MM.1S (cell line): ENCODE measurements at regions not wholly inside any gene's neighbourhood (a gene's known extent, or its start where the extent isn't known, plus 50 kb on each side); places are given as distances from the start of the nearest gene placed in this dataset.

Experiments used
- DNase-seq: peaks from one replicate; pipeline ENCODE4 v3.0.0-alpha.2; 2015
- H2AFZ ChIP-seq: fragments of 300-600 bp; sonication (generic); 2 replicates; pipeline ENCODE4 v1.6.0; 2016; ENCODE audit warnings: antibody characterized with exemption, low read length
- H3F3A ChIP-seq: fragments of 300-600 bp; sonication (generic); 2 replicates; pipeline ENCODE4 v1.6.1; 2016; ENCODE audit warnings: mild to moderate bottlenecking, antibody characterized with exemption, low read length, moderate library complexity, mixed read lengths; ENCODE audit not compliant: insufficient read depth
- H3K27ac ChIP-seq: fragments of 300-600 bp; sonication (generic); 2 replicates; pipeline ENCODE4 v1.5.1; 2016; ENCODE audit warnings: mild to moderate bottlenecking, low read length
- H3K27me3 ChIP-seq: fragments of 300-600 bp; sonication (generic); replicated peaks from 2 replicates; pipeline ENCODE4 v1.6.0; 2016; ENCODE audit warnings: low read length; ENCODE audit not compliant: insufficient read depth
- H3K36me3 ChIP-seq: fragments of 300-600 bp; sonication (generic); replicated peaks from 2 replicates; pipeline ENCODE4 v1.6.1; 2016; ENCODE audit warnings: mild to moderate bottlenecking, low read length, mixed read lengths; ENCODE audit not compliant: insufficient read depth
- H3K4me1 ChIP-seq: fragments of 300-600 bp; sonication (generic); 2 replicates; pipeline ENCODE4 v1.6.1; 2016; ENCODE audit warnings: low read length, mixed read lengths
- H3K4me2 ChIP-seq: fragments of 300-600 bp; sonication (generic); 2 replicates; pipeline ENCODE4 v1.6.0; 2016; ENCODE audit warnings: low read depth, low read length
- H3K4me3 ChIP-seq: fragments of 300-600 bp; sonication (generic); 2 replicates; pipeline ENCODE4 v1.5.1; 2016; ENCODE audit warnings: low read length, mixed read lengths
- H3K79me2 ChIP-seq: fragments of 300-600 bp; sonication (generic); 2 replicates; pipeline ENCODE4 v1.6.1; 2016; ENCODE audit warnings: mixed run types, low read length, mixed read lengths
- H3K9ac ChIP-seq: fragments of 300-600 bp; sonication (generic); 2 replicates; pipeline ENCODE4 v1.6.1; 2016; ENCODE audit warnings: low read length, mixed read lengths
- H3K9me2 ChIP-seq: fragments of 300-600 bp; sonication (generic); replicated peaks from 2 replicates; pipeline ENCODE4 v1.6.1; 2016; ENCODE audit warnings: mild to moderate bottlenecking, low read length, mixed read lengths; ENCODE audit not compliant: insufficient read depth
- H3K9me3 ChIP-seq: fragments of 300-600 bp; sonication (generic); replicated peaks from 2 replicates; pipeline ENCODE4 v1.6.1; 2016; ENCODE audit warnings: mild to moderate bottlenecking, low read length, mixed read lengths; ENCODE audit not compliant: insufficient read depth
- H4K20me1 ChIP-seq: fragments of 300-600 bp; sonication (generic); 2 replicates; pipeline ENCODE4 v1.6.1; 2016; ENCODE audit warnings: mild to moderate bottlenecking, low read length, moderate library complexity, mixed read lengths; ENCODE audit not compliant: insufficient read depth
- EZH2 ChIP-seq: fragments of 300-600 bp; sonication (generic); optimal IDR thresholded peaks from 2 replicates; pipeline ENCODE3; 2017; ENCODE audit warnings: low read depth, mild to moderate bottlenecking, antibody characterized with exemption, low read length, mixed read lengths
- EZH2phosphoT487 ChIP-seq: fragments of 300-600 bp; sonication (generic); IDR thresholded peaks from 2 replicates; pipeline ENCODE4 v1.6.1; 2018; ENCODE audit warnings: antibody characterized with exemption, low read length
- TF ChIP-seq, protein P1 (sequence below): fragments of 300-600 bp; sonication (generic); IDR thresholded peaks from 2 replicates; pipeline ENCODE4 v1.5.1; 2016; ENCODE audit warnings: antibody characterized with exemption, low read length, mixed read lengths

DNA sequence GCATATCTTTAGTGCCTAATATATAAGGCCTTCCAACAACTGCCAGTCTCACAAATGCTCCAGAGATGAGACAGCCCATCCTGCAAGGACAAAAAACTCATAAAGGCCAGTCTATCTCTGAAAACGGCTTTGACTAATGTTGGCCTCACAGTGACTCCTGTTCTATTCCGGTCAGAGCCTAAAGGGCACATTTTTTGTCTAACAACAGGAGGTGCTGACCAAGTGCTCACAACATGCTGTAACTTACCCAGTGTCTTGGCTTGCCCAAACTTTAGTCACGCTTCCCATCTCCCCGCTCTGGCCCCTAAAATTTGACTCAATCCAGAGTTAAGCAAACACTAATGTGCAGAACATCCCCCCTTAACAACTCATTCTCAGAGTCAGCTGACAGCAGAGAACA lies 1411.2 kb upstream of the MIR17HG start:
- no peaks in the 10 kb centered on the region for H3K27me3 ChIP-seq
- H3K79me2 ChIP-seq, result no peaks in the 10 kb centered on the region
- no peak overlapping the region for H2AFZ ChIP-seq
- DNase-seq, result no peak
- H3K36me3 ChIP-seq, result no peaks in the 10 kb centered on the region
- no peaks in the 10 kb centered on the region for H3F3A ChIP-seq
- H3K4me2 ChIP-seq, result no peak overlapping the region
- no peaks in the 10 kb centered on the region for H3K9me3 ChIP-seq
- no peak overlapping the region for H3K27ac ChIP-seq
- no peaks in the 10 kb centered on the region for H4K20me1 ChIP-seq
- TF ChIP-seq EZH2phosphoT487, result no peak
- TF ChIP-seq, protein P1, sequence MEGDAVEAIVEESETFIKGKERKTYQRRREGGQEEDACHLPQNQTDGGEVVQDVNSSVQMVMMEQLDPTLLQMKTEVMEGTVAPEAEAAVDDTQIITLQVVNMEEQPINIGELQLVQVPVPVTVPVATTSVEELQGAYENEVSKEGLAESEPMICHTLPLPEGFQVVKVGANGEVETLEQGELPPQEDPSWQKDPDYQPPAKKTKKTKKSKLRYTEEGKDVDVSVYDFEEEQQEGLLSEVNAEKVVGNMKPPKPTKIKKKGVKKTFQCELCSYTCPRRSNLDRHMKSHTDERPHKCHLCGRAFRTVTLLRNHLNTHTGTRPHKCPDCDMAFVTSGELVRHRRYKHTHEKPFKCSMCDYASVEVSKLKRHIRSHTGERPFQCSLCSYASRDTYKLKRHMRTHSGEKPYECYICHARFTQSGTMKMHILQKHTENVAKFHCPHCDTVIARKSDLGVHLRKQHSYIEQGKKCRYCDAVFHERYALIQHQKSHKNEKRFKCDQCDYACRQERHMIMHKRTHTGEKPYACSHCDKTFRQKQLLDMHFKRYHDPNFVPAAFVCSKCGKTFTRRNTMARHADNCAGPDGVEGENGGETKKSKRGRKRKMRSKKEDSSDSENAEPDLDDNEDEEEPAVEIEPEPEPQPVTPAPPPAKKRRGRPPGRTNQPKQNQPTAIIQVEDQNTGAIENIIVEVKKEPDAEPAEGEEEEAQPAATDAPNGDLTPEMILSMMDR, result no peak
- TF ChIP-seq EZH2, result no peak
- no peak overlapping the region for H3K9ac ChIP-seq
- no peak overlapping the region for H3K4me3 ChIP-seq
- H3K4me1 ChIP-seq, result no peaks in the 10 kb centered on the region
- H3K9me2 ChIP-seq, result no peaks in the 10 kb centered on the region

DNA sequence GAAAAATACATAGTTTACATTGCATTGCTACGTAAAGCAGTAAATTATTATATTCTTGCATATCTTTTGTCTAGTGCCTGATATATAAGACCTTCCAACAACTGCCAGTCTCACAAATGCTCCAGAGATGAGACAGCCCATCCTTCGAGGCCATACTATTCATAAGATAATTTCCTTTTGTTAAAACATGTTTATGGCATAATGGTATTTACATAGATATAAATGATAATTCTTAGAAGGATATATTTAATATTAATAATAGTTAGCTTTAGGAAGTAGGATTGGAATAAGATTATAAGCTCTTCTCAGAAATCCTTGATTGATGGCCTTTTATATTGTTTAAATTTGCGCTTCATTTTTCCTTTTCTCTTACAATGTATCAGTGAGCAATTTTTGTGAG lies 1410.1 kb upstream of the MIR17HG start:
- H3K4me2 ChIP-seq, result no peak overlapping the region
- no peaks in the 10 kb centered on the region for H3K79me2 ChIP-seq
- no peaks in the 10 kb centered on the region for H3K36me3 ChIP-seq
- H3K9me2 ChIP-seq, result no peaks in the 10 kb centered on the region
- TF ChIP-seq EZH2phosphoT487, result no peak
- TF ChIP-seq, protein P1, result no peak
- no peak for TF ChIP-seq EZH2
- no peak overlapping the region for H2AFZ ChIP-seq
- no peak overlapping the region for H3K9ac ChIP-seq
- no peak for DNase-seq
- H3K4me3 ChIP-seq, result no peak overlapping the region
- no peaks in the 10 kb centered on the region for H3K27me3 ChIP-seq
- H3K4me1 ChIP-seq, result no peaks in the 10 kb centered on the region
- no peaks in the 10 kb centered on the region for H4K20me1 ChIP-seq
- H3K27ac ChIP-seq, result no peak overlapping the region
- H3K9me3 ChIP-seq, result no peaks in the 10 kb centered on the region
- H3F3A ChIP-seq, result no peaks in the 10 kb centered on the region

GRCh38 chr13:89940383-89940782 lies 1407.1 kb upstream of the MIR17HG start:
- no peaks in the 10 kb centered on the region for H3F3A ChIP-seq
- no peaks in the 10 kb centered on the region for H3K9me3 ChIP-seq
- no peak overlapping the region for H3K9ac ChIP-seq
- no peak for TF ChIP-seq EZH2phosphoT487
- TF ChIP-seq EZH2, result no peak
- TF ChIP-seq, protein P1, result no peak
- DNase-seq, result no peak
- H3K4me3 ChIP-seq, result no peak overlapping the region
- no peak overlapping the region for H2AFZ ChIP-seq
- no peaks in the 10 kb centered on the region for H3K9me2 ChIP-seq
- H3K79me2 ChIP-seq, result no peaks in the 10 kb centered on the region
- H3K27ac ChIP-seq, result no peak overlapping the region
- H3K36me3 ChIP-seq, result no peaks in the 10 kb centered on the region
- no peaks in the 10 kb centered on the region for H4K20me1 ChIP-seq
- H3K4me1 ChIP-seq, result no peaks in the 10 kb centered on the region
- no peak overlapping the region for H3K4me2 ChIP-seq
- no peaks in the 10 kb centered on the region for H3K27me3 ChIP-seq

DNA sequence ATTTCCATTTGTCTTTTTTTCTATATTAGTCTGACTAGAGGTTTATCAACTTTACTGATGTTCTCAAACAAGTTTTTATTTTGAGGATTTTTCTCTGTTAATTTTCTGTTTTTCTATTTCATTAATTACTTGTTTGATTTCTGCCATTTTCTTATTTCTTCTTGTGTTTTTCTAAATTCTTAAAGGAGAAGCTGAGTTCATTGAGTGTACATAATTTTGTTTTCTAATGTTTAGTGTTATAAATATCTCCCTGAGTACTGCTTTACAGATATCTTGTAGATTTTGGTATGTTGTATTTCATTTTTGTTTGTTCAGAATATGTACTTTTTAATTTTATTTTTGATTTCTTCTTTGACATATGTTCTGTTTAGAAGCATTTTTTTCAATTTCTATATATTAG lies 1404.3 kb upstream of the MIR17HG start:
- no peaks in the 10 kb centered on the region for H4K20me1 ChIP-seq
- no peak overlapping the region for H3K9ac ChIP-seq
- H3K27me3 ChIP-seq, result no peaks in the 10 kb centered on the region
- no peak for DNase-seq
- no peaks in the 10 kb centered on the region for H3F3A ChIP-seq
- H3K36me3 ChIP-seq, result no peaks in the 10 kb centered on the region
- TF ChIP-seq EZH2, result no peak
- TF ChIP-seq, protein P1, result no peak
- TF ChIP-seq EZH2phosphoT487, result no peak
- no peaks in the 10 kb centered on the region for H3K79me2 ChIP-seq
- no peaks in the 10 kb centered on the region for H3K9me3 ChIP-seq
- no peak overlapping the region for H3K4me3 ChIP-seq
- H3K4me2 ChIP-seq, result no peak overlapping the region
- H2AFZ ChIP-seq, result no peak overlapping the region
- H3K4me1 ChIP-seq, result no peaks in the 10 kb centered on the region
- no peaks in the 10 kb centered on the region for H3K9me2 ChIP-seq
- no peak overlapping the region for H3K27ac ChIP-seq
